ENCODE measurements at regions not wholly inside any gene's neighbourhood (a gene's known extent, or its start where the extent isn't known, plus 50 kb on each side); places are given as distances from the start of the nearest gene placed in this dataset.

DNA sequence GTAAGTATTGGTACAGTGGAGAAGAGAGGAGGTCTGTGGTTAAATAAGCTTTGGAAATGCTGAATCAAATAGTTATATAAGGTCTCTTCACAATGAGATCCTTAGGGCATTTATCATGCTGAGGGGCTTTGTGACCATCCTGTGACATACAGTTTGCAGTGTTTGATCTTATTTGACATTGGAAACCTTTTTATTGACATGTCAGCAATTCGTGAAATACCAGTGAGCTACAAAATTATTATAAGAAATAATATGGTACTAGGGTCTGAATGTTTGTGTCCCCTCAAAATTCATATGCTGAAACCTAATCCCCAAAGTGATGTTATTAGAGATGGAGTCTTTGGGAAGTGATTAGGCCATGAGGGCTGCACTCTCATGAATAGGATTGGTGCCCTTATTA, 98.4 kb downstream of the MID1IP1 start:
- no peak for TF ChIP-seq CTCF (IDR thresholded peaks at IDR 0.05)
- TF ChIP-seq POLR2A (IDR thresholded peaks at IDR 0.05): no peak
- no peak for TF ChIP-seq POLR2AphosphoS5 (IDR thresholded peaks at IDR 0.05)
